ENCODE measurements at regions not wholly inside any gene's neighbourhood (a gene's known extent, or its start where the extent isn't known, plus 50 kb on each side); places are given as distances from the start of the nearest gene placed in this dataset.
"Not testable (repeated sequence)": the region's sequence is repeated elsewhere in the genome, so short reads cannot be mapped to it uniquely, and the experiment has no call there.

GRCh38 chr6:92122746-92123145 lies 1296.6 kb downstream of the EPHA7 start:
- DNase-seq, result no peak

DNA sequence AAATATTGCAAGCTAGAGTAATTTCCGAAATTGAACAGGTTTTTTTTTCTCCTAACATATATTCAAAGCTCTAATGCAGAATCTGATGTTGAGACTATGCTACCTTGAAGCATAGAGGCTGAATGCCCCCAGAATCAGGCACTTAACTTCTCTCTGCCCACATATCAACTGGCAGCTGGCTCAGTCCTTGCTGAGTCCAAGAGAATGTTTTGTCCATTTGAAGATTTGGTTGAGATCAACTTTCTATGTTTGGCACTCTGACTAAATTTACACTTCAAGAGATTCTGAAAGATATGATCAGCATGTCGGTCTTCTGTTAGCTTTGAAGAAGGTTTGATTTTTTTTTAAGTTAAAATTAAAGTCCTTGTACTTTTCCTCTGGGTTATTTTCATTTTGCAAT lies 1298.1 kb downstream of the EPHA7 start:
- no peak for DNase-seq

- no peak for DNase-seq
Measured at GRCh38 chr6:92117800-92118199, 1301.6 kb downstream of the EPHA7 start.

- no peak for DNase-seq
Measured at GRCh38 chr6:92114797-92115196, 1304.6 kb downstream of the EPHA7 start.

GRCh38 chr6:92114091-92114675 lies 1305.2 kb downstream of the EPHA7 start:
- DNase-seq, result no peak

- DNase-seq, result no peak
Measured at GRCh38 chr6:92111386-92111785, 1308.0 kb downstream of the EPHA7 start.

DNA sequence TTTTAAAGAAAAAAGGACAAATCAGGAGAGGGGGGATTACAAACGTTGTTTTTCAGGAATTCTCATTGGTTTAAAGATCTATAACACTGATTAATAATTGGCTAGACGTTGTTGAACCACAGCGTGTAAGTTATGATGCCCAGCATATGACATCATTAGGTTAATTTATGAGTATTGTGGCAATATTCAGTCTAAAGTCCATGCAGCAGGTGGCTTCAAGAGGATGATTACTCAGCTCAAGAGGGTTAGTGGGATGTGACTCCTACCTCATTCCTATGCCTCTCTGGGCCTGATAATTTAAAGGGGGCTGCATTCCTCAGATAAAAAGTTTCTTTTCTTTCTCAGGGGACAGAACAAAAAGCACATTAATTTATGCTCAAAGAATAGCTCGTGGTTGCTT lies 1309.0 kb downstream of the EPHA7 start:
- DNase-seq, result no peak

DNA sequence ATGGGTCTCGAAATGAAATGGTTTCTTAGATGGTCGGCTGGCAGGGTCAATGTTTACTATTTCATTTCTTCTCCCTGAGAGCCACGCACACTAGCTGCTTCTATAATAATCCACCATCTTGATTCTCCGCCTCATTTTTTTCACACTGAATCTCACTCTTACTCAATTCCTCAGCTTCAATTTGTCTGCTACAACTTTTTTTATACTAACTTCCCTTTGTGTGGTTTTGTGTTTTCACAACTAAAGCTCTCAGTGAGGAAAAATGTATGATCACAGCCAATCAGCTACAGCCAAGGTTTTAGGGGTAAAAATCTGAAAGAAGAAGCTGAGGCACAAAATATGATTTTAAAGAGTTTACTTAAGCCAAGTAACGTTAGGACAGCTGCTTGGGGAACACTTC lies 1309.4 kb downstream of the EPHA7 start:
- no peak for DNase-seq

DNA sequence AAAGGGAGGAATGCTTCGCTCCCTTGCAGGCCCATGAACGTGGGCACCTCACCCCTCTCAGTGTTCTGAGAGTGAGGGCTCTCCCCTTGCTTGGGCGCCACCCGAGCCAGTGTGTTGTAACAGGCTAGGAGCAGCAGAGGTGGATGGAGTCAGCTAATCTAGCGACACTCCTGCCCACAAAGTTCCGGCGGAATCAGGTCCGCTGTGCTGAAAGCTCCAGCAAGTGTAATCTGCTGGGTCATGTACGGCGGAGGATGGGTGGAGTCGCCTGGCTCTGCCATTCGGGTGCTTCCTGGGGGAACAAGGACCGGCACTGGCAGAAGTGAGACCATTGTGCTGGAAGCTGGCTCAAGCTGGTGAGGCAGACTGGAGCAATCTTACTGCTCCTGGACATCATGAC lies 1310.1 kb downstream of the EPHA7 start:
- DNase-seq, result no peak

- DNase-seq, result no peak
Measured at GRCh38 chr6:92086750-92087149, 1332.6 kb downstream of the EPHA7 start.

GRCh38 chr6:92083914-92084313 lies 1335.4 kb downstream of the EPHA7 start:
- DNase-seq, result not testable (repeated sequence)

DNA sequence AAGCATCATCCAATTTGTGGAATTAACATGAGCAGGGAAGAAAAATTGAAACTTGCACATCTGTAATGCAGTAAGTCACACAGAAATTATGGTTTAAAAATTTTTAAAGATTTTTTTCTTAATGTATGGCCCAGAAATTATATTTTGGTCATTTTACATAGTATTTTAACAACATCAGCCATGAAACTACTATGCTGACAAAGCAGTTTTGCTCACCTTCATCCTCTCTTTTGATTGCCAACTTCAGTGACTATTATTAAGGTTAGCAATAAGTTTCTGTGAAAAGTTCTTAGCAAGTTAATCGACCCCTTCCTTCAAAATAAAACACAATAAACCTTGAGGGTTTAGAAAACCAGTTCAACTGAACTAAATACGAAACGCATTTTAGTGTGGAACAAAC lies 1347.0 kb downstream of the EPHA7 start:
- DNase-seq, result no peak

DNA sequence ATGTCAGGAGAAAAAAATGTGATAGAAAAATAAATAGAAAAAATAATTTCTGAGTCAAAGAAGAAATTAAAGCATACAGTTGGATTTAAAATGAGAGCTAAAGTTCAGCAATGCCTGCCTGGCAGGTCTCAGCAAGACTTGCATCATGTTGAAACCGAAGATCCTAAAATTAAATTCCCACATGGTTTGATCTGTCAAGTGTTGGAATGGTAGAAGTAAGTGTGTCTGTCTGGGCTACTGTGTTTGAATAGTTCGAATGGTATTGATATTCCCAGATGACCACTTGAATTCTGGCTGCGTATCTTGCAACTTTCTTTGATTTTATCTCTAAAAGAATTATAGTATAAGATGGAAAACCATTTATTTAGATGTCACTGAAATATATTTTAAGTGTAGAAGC lies 1349.6 kb downstream of the EPHA7 start:
- DNase-seq, result no peak

- DNase-seq, result no peak
Measured at GRCh38 chr6:92052513-92052912, 1366.8 kb downstream of the EPHA7 start.

GRCh38 chr6:92050216-92050615 lies 1369.1 kb downstream of the EPHA7 start:
- DNase-seq, result no peak

DNA sequence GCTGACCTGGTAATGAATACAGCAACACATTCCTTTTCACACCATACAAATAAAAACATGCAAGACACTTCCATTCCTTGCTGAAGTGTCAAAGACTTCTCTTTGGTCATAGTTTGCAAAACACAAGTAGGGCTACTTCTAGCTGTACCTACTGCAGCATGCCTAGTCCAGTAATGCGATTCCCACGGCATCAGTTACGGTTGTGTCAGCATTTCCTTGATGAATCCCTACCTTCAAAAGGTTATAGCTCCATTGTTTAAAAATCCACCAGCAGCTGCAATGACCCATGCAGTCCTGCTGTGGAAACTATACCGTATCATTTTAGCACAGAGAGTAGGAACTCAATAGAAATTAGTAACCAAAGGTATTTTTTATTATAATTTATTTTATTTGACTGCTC lies 1371.5 kb downstream of the EPHA7 start:
- DNase-seq, result no peak

GRCh38 chr6:92047152-92047850 lies 1372.1 kb downstream of the EPHA7 start:
- no peak for DNase-seq

GRCh38 chr6:92044312-92044711 lies 1375.0 kb downstream of the EPHA7 start:
- DNase-seq, result no peak

- no peak for DNase-seq
Measured at GRCh38 chr6:92043777-92044176, 1375.6 kb downstream of the EPHA7 start.

- DNase-seq, result no peak
Measured at GRCh38 chr6:92026878-92027277, 1392.5 kb downstream of the EPHA7 start.

GRCh38 chr6:92024881-92025280 lies 1394.5 kb downstream of the EPHA7 start:
- no peak for DNase-seq

- DNase-seq, result no peak
Measured at GRCh38 chr6:92024110-92024509, 1395.2 kb downstream of the EPHA7 start.

DNA sequence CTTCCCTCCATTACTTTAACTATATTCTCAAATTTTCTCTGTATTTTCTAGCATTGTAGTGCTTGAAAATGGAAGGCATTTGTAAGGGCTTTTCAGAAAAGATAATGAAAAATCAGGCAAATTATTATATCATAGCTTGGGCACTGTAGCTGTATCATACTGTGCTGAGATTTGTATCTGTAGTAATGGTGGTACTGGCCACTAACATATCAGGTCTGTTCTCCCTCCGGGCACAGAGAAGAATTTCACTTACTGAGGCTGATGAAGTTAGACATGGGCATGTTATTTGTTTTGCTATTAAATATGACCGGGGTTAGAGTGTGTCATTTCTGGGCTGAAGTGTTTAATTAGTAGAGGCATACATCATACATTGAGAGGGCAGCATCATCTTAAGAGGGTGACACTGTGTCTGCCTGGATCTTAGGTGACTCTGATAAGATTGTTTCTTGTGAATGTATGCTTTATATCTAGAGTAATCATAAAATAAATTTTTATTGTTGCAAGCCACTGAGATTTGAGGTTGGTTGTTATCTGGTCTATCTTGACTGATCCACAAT lies 1395.9 kb downstream of the EPHA7 start:
- DNase-seq, result no peak

DNA sequence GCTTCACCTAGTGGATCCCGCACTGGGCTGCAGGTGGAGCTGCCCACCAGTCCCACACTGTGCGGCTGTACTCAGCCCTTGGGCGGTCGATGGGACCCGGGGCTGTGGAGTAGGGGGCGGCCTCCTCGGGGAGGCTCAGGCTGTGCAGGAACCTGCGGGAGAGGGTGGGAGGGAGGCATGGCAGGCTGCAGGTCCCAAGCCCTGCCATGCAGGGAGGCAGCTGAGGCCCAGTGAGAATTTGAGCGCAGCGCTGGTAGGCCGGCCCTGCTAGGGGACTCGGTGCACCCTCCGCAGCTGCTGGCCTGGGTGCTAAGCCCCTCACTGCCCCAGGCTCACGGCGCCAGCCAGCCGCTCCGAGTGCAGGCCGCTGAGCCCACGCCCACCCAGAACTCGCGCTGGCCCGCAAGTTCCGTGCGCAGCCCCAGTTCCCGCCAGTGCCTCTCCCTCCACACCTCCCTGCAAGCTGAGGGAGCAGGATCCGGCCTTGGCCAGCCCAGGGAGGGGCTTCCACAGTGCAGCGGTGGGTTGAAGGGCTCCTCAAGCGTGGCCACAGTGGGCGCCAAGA lies 1407.6 kb downstream of the EPHA7 start:
- no peak for DNase-seq

Measured in stimulated activated CD4-positive, alpha-beta T cell treated with anti-CD3 and anti-CD28 coated beads, Interleukin-2, amount 100 ng/mL, for 24 hours (primary cell).